ENCODE measurements at regions not wholly inside any gene's neighbourhood (a gene's known extent, or its start where the extent isn't known, plus 50 kb on each side); places are given as distances from the start of the nearest gene placed in this dataset.

DNA sequence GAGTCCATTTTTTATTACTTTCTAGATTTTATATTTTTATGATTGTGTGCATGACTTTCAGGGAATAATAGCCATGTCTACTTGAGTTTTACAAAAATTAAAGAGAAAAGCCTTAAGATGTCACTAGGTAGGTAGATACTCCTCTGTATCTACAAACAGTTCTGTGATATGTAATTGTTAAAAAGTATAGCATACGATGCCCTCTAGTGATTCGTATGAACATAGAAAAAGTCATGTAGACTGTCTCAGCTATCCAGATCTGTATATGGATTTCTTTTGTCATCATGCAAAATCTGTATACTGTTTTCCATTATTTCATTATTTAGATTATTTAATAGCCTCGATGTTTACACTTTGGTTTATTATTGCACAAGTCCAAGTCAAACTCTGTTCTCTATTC, 856.6 kb downstream of the CENPC start:
- Histone ChIP-seq H3K27ac (ENCODE audit: extremely low read length, insufficient read depth, low read length) (no peak overlapping the region), H3K36me3 (replicated peaks in 1 of 2; ENCODE audit: control insufficient read depth in 1 of 2, insufficient read depth in 2 of 2, low read length in 2 of 2) (no peaks in the 10 kb centered on the region), H3K4me1 (ENCODE audit: insufficient read depth, low read length) (no peaks in the 10 kb centered on the region), H3K79me2 (ENCODE audit: insufficient read depth, low read length) (no peaks in the 10 kb centered on the region), H3K9me3 (ENCODE audit: low read length) (no peaks in the 10 kb centered on the region), H4K20me1 (ENCODE audit: insufficient read depth, low read length) (no peaks in the 10 kb centered on the region), H3K9ac (ENCODE audit: insufficient read depth, low read depth, low read length) (no peak overlapping the region), H3K27me3 (ENCODE audit: control insufficient read depth in 1 of 2, insufficient read depth in 2 of 2, low read length in 2 of 2) (no peaks in the 10 kb centered on the region), H3K4me2 (ENCODE audit: low read depth, low read length) (no peak overlapping the region), H3K4me3 (replicated peaks in 1 of 3; ENCODE audit: insufficient read depth in 1 of 3, low read depth in 2 of 3, low read length in 3 of 3) (no peak overlapping the region), H2AFZ (ENCODE audit: low read length) (no peak overlapping the region)
- BruUV-seq (replicated peaks) = no TSS peak
- ChIA-PET CTCF (ENCODE audit: low intra/inter-chr PET ratio, low total read pairs) (no interaction called here), POLR2A (no interaction called here)
- intact Hi-C loops (cut with micrococcal nuclease; ENCODE audit: unreplicated experiment) = loop anchor here (5.0 kb wide), 1 partner anchor 1681 kb away; no protein-coding TSS in a partner anchor
- in situ Hi-C loops (cut with HindIII; ENCODE audit: extremely low pct_ligation_motif_present, low pct_unique_long_range_greater_than_20kb) = loop anchor here (25.0 kb wide), 1 partner anchor 1676 kb away; no protein-coding TSS in a partner anchor
- DNase-seq (ENCODE audit: low spot score) (no peak), ATAC-seq (peak; percentile 61), FAIRE-seq (no peak)
- TF ChIP-seq AGO2 (optimal IDR thresholded peaks at IDR 0.05; ENCODE audit: low read depth, low read length) (no peak), STAG1 (CRISPR knock-in tag; IDR thresholded peaks at IDR 0.05) (peak; percentile 47)
- 3% methylated on average over 3 of the region's 3 CpGs for WGBS (ENCODE audit: low lambda C conversion rate)

DNA sequence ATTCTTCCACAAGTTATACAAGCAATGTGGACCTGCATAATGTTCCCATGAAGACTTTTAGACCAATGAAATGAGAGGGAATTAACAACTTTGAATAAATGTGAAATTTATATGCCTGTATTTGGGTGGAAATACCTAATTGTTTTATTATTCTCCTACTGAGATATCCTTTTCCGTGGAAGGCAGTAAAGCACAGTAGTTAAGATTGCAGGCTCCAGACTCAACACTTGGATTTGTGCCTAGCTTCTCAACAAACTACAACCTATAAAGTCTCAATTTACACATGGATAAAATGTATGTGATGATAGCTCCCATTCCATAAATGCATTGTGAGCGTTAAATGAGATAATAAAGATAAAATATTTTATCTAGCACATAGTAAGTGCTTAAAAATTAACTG, 857.8 kb downstream of the CENPC start:
- no peak overlapping the region for H3K4me3 ChIP-seq (replicated peaks in 1 of 3; ENCODE audit: insufficient read depth in 1 of 3, low read depth in 2 of 3, low read length in 3 of 3)
- intact Hi-C loops (cut with micrococcal nuclease; ENCODE audit: unreplicated experiment) = loop anchor here (5.0 kb wide), 1 partner anchor 1680 kb away; no protein-coding TSS in a partner anchor
- TF ChIP-seq ZNF136 (CRISPR knock-in tag; IDR thresholded peaks at IDR 0.05; ENCODE audit: low read depth) (no peak), YEATS2 (CRISPR knock-in tag; IDR thresholded peaks at IDR 0.05; ENCODE audit: borderline replicate concordance) (no peak), ATAD3A (CRISPR knock-in tag; IDR thresholded peaks at IDR 0.05) (no peak), SRY (CRISPR knock-in tag; IDR thresholded peaks at IDR 0.05) (no peak), ZNF644 (CRISPR knock-in tag; IDR thresholded peaks at IDR 0.05; ENCODE audit: low read depth) (no peak)
- TF ChIP-seq, protein P1, sequence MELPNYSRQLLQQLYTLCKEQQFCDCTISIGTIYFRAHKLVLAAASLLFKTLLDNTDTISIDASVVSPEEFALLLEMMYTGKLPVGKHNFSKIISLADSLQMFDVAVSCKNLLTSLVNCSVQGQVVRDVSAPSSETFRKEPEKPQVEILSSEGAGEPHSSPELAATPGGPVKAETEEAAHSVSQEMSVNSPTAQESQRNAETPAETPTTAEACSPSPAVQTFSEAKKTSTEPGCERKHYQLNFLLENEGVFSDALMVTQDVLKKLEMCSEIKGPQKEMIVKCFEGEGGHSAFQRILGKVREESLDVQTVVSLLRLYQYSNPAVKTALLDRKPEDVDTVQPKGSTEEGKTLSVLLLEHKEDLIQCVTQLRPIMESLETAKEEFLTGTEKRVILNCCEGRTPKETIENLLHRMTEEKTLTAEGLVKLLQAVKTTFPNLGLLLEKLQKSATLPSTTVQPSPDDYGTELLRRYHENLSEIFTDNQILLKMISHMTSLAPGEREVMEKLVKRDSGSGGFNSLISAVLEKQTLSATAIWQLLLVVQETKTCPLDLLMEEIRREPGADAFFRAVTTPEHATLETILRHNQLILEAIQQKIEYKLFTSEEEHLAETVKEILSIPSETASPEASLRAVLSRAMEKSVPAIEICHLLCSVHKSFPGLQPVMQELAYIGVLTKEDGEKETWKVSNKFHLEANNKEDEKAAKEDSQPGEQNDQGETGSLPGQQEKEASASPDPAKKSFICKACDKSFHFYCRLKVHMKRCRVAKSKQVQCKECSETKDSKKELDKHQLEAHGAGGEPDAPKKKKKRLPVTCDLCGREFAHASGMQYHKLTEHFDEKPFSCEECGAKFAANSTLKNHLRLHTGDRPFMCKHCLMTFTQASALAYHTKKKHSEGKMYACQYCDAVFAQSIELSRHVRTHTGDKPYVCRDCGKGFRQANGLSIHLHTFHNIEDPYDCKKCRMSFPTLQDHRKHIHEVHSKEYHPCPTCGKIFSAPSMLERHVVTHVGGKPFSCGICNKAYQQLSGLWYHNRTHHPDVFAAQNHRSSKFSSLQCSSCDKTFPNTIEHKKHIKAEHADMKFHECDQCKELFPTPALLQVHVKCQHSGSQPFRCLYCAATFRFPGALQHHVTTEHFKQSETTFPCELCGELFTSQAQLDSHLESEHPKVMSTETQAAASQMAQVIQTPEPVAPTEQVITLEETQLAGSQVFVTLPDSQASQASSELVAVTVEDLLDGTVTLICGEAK (IDR thresholded peaks at IDR 0.05) = no peak
- TF ChIP-seq, protein P1 (CRISPR knock-in tag; IDR thresholded peaks at IDR 0.05) = no peak
- TF ChIP-seq, protein P2, sequence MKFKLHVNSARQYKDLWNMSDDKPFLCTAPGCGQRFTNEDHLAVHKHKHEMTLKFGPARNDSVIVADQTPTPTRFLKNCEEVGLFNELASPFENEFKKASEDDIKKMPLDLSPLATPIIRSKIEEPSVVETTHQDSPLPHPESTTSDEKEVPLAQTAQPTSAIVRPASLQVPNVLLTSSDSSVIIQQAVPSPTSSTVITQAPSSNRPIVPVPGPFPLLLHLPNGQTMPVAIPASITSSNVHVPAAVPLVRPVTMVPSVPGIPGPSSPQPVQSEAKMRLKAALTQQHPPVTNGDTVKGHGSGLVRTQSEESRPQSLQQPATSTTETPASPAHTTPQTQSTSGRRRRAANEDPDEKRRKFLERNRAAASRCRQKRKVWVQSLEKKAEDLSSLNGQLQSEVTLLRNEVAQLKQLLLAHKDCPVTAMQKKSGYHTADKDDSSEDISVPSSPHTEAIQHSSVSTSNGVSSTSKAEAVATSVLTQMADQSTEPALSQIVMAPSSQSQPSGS (CRISPR knock-in tag; IDR thresholded peaks at IDR 0.05) = no peak

More for the DNA sequence above, 857.8 kb downstream of the CENPC start:
- H3K4me2 ChIP-seq (ENCODE audit: low read depth, low read length) = no peak overlapping the region
- no peaks in the 10 kb centered on the region for H3K4me1 ChIP-seq (ENCODE audit: insufficient read depth, low read length)
- no peaks in the 10 kb centered on the region for H3K79me2 ChIP-seq (ENCODE audit: insufficient read depth, low read length)
- no peak overlapping the region for H3K27ac ChIP-seq (ENCODE audit: extremely low read length, insufficient read depth, low read length)
- ChIA-PET POLR2A (no interaction called here), CTCF (ENCODE audit: low intra/inter-chr PET ratio, low total read pairs) (no interaction called here)
- no peaks in the 10 kb centered on the region for H3K36me3 ChIP-seq (replicated peaks in 1 of 2; ENCODE audit: control insufficient read depth in 1 of 2, insufficient read depth in 2 of 2, low read length in 2 of 2)
- no peak overlapping the region for H3K9ac ChIP-seq (ENCODE audit: insufficient read depth, low read depth, low read length)
- FAIRE-seq (no peak), DNase-seq (ENCODE audit: low spot score) (no peak), ATAC-seq (no peak)
- H2AFZ ChIP-seq (ENCODE audit: low read length) = no peak overlapping the region
- no peaks in the 10 kb centered on the region for H3K27me3 ChIP-seq (ENCODE audit: control insufficient read depth in 1 of 2, insufficient read depth in 2 of 2, low read length in 2 of 2)
- in situ Hi-C loops (cut with HindIII; ENCODE audit: extremely low pct_ligation_motif_present, low pct_unique_long_range_greater_than_20kb) = loop anchor here (25.0 kb wide), 1 partner anchor 1675 kb away; no protein-coding TSS in a partner anchor
- BruUV-seq (replicated peaks) = no TSS peak
- no peaks in the 10 kb centered on the region for H3K9me3 ChIP-seq (ENCODE audit: low read length)
- WGBS (ENCODE audit: low lambda C conversion rate) = 2% methylated on average over 2 of the region's 2 CpGs
- no peaks in the 10 kb centered on the region for H4K20me1 ChIP-seq (ENCODE audit: insufficient read depth, low read length)

Data from HepG2 (cell line).